K562 (cell line): ENCODE measurements at regions not wholly inside any gene's neighbourhood (a gene's known extent, or its start where the extent isn't known, plus 50 kb on each side); places are given as distances from the start of the nearest gene placed in this dataset.

Source experiments
- ATAC-seq: fragments of 200-7000 bp; cut with Tn5 transposase; 3 replicates; pipeline ENCODE4 v1.9.1; 2020; ENCODE audit warnings: moderate library complexity
- BruUV-seq: library from RNA; stranded (reverse); fragments of 400-500 nt; replicated peaks from 2 replicates; lab custom pipeline; 2021; lab: Mats Ljungman, UMichigan
- CTCF ChIA-PET: fragments of 300-600 bp; formaldehyde crosslinking; extraction: SDS; loops from one replicate; lab custom pipeline; 2021; ENCODE audit warnings: low intra/inter-chr PET ratio; lab: Yijun Ruan, JAX
- POLR2A ChIA-PET: fragments of 300-600, 350-650 bp; sonication (Branson Sonifier 250); formaldehyde crosslinking; extraction: SDS; loops from one replicate; lab custom pipeline; 2021; ENCODE audit warnings: antibody characterized with exemption, inconsistent platforms; lab: Yijun Ruan, JAX
- DNase-seq, 4 experiments: peaks; one replicate each; pipeline versions ENCODE4 v3.0.0 to v3.0.0-alpha.2; 2011 to 2018; ENCODE audit warnings: low spot score in 3 of 4, mixed read lengths in 3 of 4; ENCODE audit errors: extremely low read depth in 1 of 4
- FAIRE-seq: peaks from 2 replicates; lab custom pipeline; 2011; peaks lifted over from hg19 to GRCh38; lab: Jason Lieb, UNC
- H2AFZ ChIP-seq: 2 replicates; pipeline ENCODE4 v1.6.0; 2011; ENCODE audit warnings: low read depth, low read length, control low read depth, inconsistent platforms
- H3K27ac ChIP-seq: fragments of 200-600 bp; 3 replicates; pipeline ENCODE4 v1.8.0; 2011; ENCODE audit warnings: low read depth, mild to moderate bottlenecking, control low read depth, inconsistent platforms, low read length, moderate library complexity, mixed read lengths; ENCODE audit errors: extremely low read depth
- H3K27me3 ChIP-seq, 2 experiments: fragments of 300-600 bp in 1 of 2; 2 replicates in 1 of 2; 3 replicates in 1 of 2; pipeline versions ENCODE4 v1.6.0 to v1.8.0; 2011; ENCODE audit warnings: inconsistent platforms in 2 of 2, low read length in 2 of 2, mild to moderate bottlenecking in 1 of 2, mixed read lengths in 1 of 2, moderate library complexity in 1 of 2; ENCODE audit not compliant: control insufficient read depth in 2 of 2, insufficient read depth in 2 of 2
- H3K36me3 ChIP-seq: fragments of 300-600 bp; 3 replicates; pipeline ENCODE4 v1.8.0; 2011; ENCODE audit warnings: mild to moderate bottlenecking, low read length, inconsistent platforms; ENCODE audit not compliant: control insufficient read depth, insufficient read depth
- H3K4me1 ChIP-seq, 2 experiments: fragments of 200-600 bp in 1 of 2; replicated peaks in 1 of 2; 2 replicates in 1 of 2; 3 replicates in 1 of 2; pipeline versions ENCODE4 v1.5.1 to v1.8.0; 2011; ENCODE audit warnings: inconsistent platforms in 2 of 2, low read length in 2 of 2, mild to moderate bottlenecking in 1 of 2, mixed read lengths in 1 of 2, moderate library complexity in 1 of 2; ENCODE audit not compliant: control insufficient read depth in 2 of 2, insufficient read depth in 2 of 2
- H3K4me2 ChIP-seq: 2 replicates; pipeline ENCODE4 v1.6.1; 2011; ENCODE audit warnings: low read length, control low read depth, inconsistent platforms, mixed read lengths; ENCODE audit not compliant: insufficient read depth
- H3K4me3 ChIP-seq: fragments of 200-600 bp; sonication (generic), shearing (Covaris generic); 2 replicates; pipeline ENCODE4 v1.5.1; 2016; ENCODE audit warnings: control low read depth, inconsistent platforms
- H3K79me2 ChIP-seq: fragments of 200-600 bp; 3 replicates; pipeline ENCODE4 v1.8.0; 2011; ENCODE audit warnings: low read length, inconsistent platforms; ENCODE audit not compliant: control insufficient read depth, insufficient read depth
- H3K9ac ChIP-seq, 2 experiments: 2 replicates each; pipeline versions ENCODE4 v1.6.0 to v1.6.1; 2011; ENCODE audit warnings: low read depth in 2 of 2, low read length in 2 of 2, control low read depth in 1 of 2, inconsistent platforms in 1 of 2, mild to moderate bottlenecking in 1 of 2, mixed read lengths in 1 of 2; ENCODE audit not compliant: insufficient read depth in 1 of 2
- H3K9me1 ChIP-seq: one replicate; pipeline ENCODE4 v1.6.0; 2011; ENCODE audit warnings: inconsistent platforms, mild to moderate bottlenecking, low read length, moderate library complexity; ENCODE audit not compliant: control insufficient read depth, insufficient read depth
- H3K9me3 ChIP-seq: replicated peaks from 2 replicates; pipeline ENCODE4 v1.5.1; 2011; ENCODE audit warnings: low read depth, low read length, inconsistent platforms; ENCODE audit not compliant: control insufficient read depth, insufficient read depth
- H4K20me1 ChIP-seq: replicated peaks from 2 replicates; pipeline ENCODE4 v1.6.1; 2011; ENCODE audit warnings: low read length, inconsistent platforms, mixed read lengths; ENCODE audit not compliant: control insufficient read depth, insufficient read depth
- BRD4 ChIP-seq: fragments of 200-600 bp; sonication (generic); IDR thresholded peaks from 2 replicates; pipeline ENCODE4 v1.6.1; 2017; ENCODE audit warnings: inconsistent platforms
- CHD2 ChIP-seq: IDR thresholded peaks from 2 replicates; pipeline ENCODE4 v1.6.1; 2011; ENCODE audit warnings: low read depth, low read length
- E2F3 ChIP-seq: fragments of 250-450 bp; sonication (Bioruptor Pico); IDR thresholded peaks from 2 replicates; pipeline ENCODE4 v1.4.0; 2020; ENCODE audit warnings: mild to moderate bottlenecking
- MTA2 ChIP-seq: fragments of 450-650 bp; IDR thresholded peaks from 2 replicates; pipeline ENCODE4 v1.6.1; 2016; ENCODE audit warnings: low read depth
- MYBL2 ChIP-seq, 2 experiments: fragments of 450-650 bp in 1 of 2; sonication (generic) in 1 of 2; formaldehyde crosslinking in 1 of 2; IDR thresholded peaks; 2 replicates each; pipeline versions ENCODE4 v1.6.1 to v1.8.1; 2017 to 2022; ENCODE audit warnings: borderline replicate concordance in 1 of 2, inconsistent platforms in 1 of 2, low read depth in 1 of 2, mild to moderate bottlenecking in 1 of 2, missing genetic modification reagents in 1 of 2, moderate library complexity in 1 of 2
- NR0B1 ChIP-seq: fragments of 450-650 bp; IDR thresholded peaks from one replicate; pipeline ENCODE4 v1.6.1; 2018; ENCODE audit warnings: mild to moderate bottlenecking, moderate library complexity; ENCODE audit not compliant: partially characterized antibody
- NR1H2 ChIP-seq: sonication (generic); formaldehyde crosslinking; IDR thresholded peaks from 2 replicates; pipeline ENCODE4 v1.4.0; 2020; ENCODE audit warnings: mild to moderate bottlenecking, missing genetic modification reagents
- PATZ1 ChIP-seq: fragments of 250-450 bp; sonication (Bioruptor Pico); IDR thresholded peaks from 2 replicates; pipeline ENCODE4 v1.5.0; 2020; ENCODE audit warnings: mild to moderate bottlenecking, borderline replicate concordance
- POLR2H ChIP-seq: IDR thresholded peaks from 2 replicates; pipeline ENCODE4 v1.6.1; 2016; ENCODE audit warnings: missing genetic modification characterization, low read depth, mild to moderate bottlenecking, control low read depth, missing compliant biosample characterization, moderate library complexity
- PYGO2 ChIP-seq: fragments of 450-650 bp; IDR thresholded peaks from 2 replicates; pipeline ENCODE4 v1.6.1; 2016; ENCODE audit warnings: mild to moderate bottlenecking, missing genetic modification characterization, moderate library complexity, missing compliant biosample characterization
- RBM22 ChIP-seq: fragments of 200-400 bp; formaldehyde crosslinking; IDR thresholded peaks from 2 replicates; pipeline ENCODE4 v1.6.1; 2018; ENCODE audit warnings: low read length, low read depth; ENCODE audit not compliant: poor library complexity, severe bottlenecking
- SPI1 ChIP-seq: IDR thresholded peaks from 2 replicates; pipeline ENCODE4 v1.6.1; 2011; ENCODE audit warnings: low read depth, low read length, control low read depth, borderline replicate concordance
- STAG1 ChIP-seq: sonication (generic); formaldehyde crosslinking; IDR thresholded peaks from 2 replicates; pipeline ENCODE4 v1.5.0; 2020; ENCODE audit warnings: missing genetic modification reagents, borderline replicate concordance
- ZBTB26 ChIP-seq: fragments of 450-650 bp; formaldehyde crosslinking; IDR thresholded peaks from 2 replicates; pipeline ENCODE4 v1.4.0; 2022; ENCODE audit warnings: missing genetic modification characterization
- ZNF280B ChIP-seq: fragments of 250-450 bp; sonication (Bioruptor Pico); IDR thresholded peaks from 2 replicates; pipeline ENCODE4 v1.5.1; 2021; ENCODE audit warnings: mild to moderate bottlenecking
- ZNF311 ChIP-seq: fragments of 250-450 bp; sonication (Bioruptor Pico); IDR thresholded peaks from 2 replicates; pipeline ENCODE4 v1.4.0; 2020; ENCODE audit warnings: mild to moderate bottlenecking, moderate library complexity
- WGBS: fragments of 100-300 bp; shearing (Covaris generic); methylation state at CpG from one replicate; pipeline ENCODE4 v1.1.6; 2016; ENCODE audit warnings: low coverage, mixed read lengths; ENCODE audit not compliant: insufficient coverage; ENCODE audit errors: missing lambda C conversion rate; 5-methylcytosine and 5-hydroxymethylcytosine counted together
- in situ Hi-C: fragments of 300-500 bp; cut with MboI; formaldehyde crosslinking; loops from 4 replicates; pipeline ENCODE4 v1.15.0; 2018; ENCODE audit warnings: inconsistent platforms, mixed read lengths
- intact Hi-C: fragments of 100-400 bp; cut with micrococcal nuclease; formaldehyde crosslinking; loops from 2 replicates; pipeline ENCODE4 v1.14.2; 2022

GRCh38 chr19:31185261-31185660 is 164.0 kb downstream of the TSHZ3 start (continued):
- no peak for TF ChIP-seq NR1H2 (CRISPR knock-in tag)
- no peak for TF ChIP-seq ZBTB26 (CRISPR knock-in tag)
- no peak for TF ChIP-seq CHD2
- TF ChIP-seq RBM22: no peak
- TF ChIP-seq MYBL2 (IDR thresholded peaks at IDR 0.05; ENCODE audit: low read depth): no peak
- no peak for TF ChIP-seq MYBL2 (CRISPR knock-in tag; IDR thresholded peaks at IDR 0.05; ENCODE audit: borderline replicate concordance)
- TF ChIP-seq, all 486 proteins: peak for 0

GRCh38 chr19:31181535-31181934 is 167.7 kb downstream of the TSHZ3 start:
- no TSS peak for BruUV-seq
- H3K27ac ChIP-seq: no peak overlapping the region
- no peaks in the 10 kb centered on the region for H4K20me1 ChIP-seq
- H3K9ac ChIP-seq: no peak overlapping the region
- no peak for ATAC-seq
- no peaks in the 10 kb centered on the region for H3K27me3 ChIP-seq
- H3K4me1 ChIP-seq: no peaks in the 10 kb centered on the region
- no peak for DNase-seq
- WGBS: 3% methylated on average over 2 of the region's 2 CpGs
- no peaks in the 10 kb centered on the region for H3K9me1 ChIP-seq
- intact Hi-C loops (no loop called here), in situ Hi-C loops (no loop called here)
- no peak for FAIRE-seq
- H3K4me2 ChIP-seq: no peak overlapping the region
- H3K36me3 ChIP-seq: no peaks in the 10 kb centered on the region
- no peak overlapping the region for H3K4me3 ChIP-seq
- no peaks in the 10 kb centered on the region for H3K9me3 ChIP-seq
- POLR2A ChIA-PET: interaction anchor here (0.7 kb wide), 1 partner anchor 1294 kb away, joined by 4 read pairs; no protein-coding TSS in a partner anchor
- CTCF ChIA-PET: no interaction called here
- no peaks in the 10 kb centered on the region for H3K79me2 ChIP-seq
- no peak overlapping the region for H2AFZ ChIP-seq
- no peak for TF ChIP-seq ZNF280B
- no peak for TF ChIP-seq MTA2
- TF ChIP-seq POLR2H (tag): no peak
- no peak for TF ChIP-seq PATZ1
- TF ChIP-seq ZNF311: no peak
- no peak for TF ChIP-seq NR0B1
- no peak for TF ChIP-seq E2F3 (CRISPR knock-in tag)
- TF ChIP-seq BRD4: no peak
- no peak for TF ChIP-seq PYGO2 (tag)
- no peak for TF ChIP-seq SPI1
- TF ChIP-seq STAG1 (CRISPR knock-in tag): no peak
